Hematopoietic multipotent progenitor cell treated with erythropoietin and hydrocortisone succinate and interleukin-3 and kit ligand, for 6 days (in vitro differentiated cells): ENCODE measurements at regions not wholly inside any gene's neighbourhood (a gene's known extent, or its start where the extent isn't known, plus 50 kb on each side); places are given as distances from the start of the nearest gene placed in this dataset.
"Not testable (repeated sequence)": the region's sequence is repeated elsewhere in the genome, so short reads cannot be mapped to it uniquely, and the experiment has no call there.

ENCODE experiments used
- DNase-seq: peaks from one replicate; pipeline ENCODE4 v3.0.0-alpha.2; 2015

GRCh38 chr13:55602784-55603183 is 1537.9 kb upstream of the PRR20A start:
- no peak for DNase-seq

- DNase-seq: no peak
Measured at GRCh38 chr13:55606045-55606665, 1534.6 kb upstream of the PRR20A start.

- no peak for DNase-seq
Measured at GRCh38 chr13:55613429-55614187, 1527.1 kb upstream of the PRR20A start.

GRCh38 chr13:55615081-55615480 is 1525.6 kb upstream of the PRR20A start:
- no peak for DNase-seq

- no peak for DNase-seq
Measured at GRCh38 chr13:55617241-55617640, 1523.5 kb upstream of the PRR20A start.

GRCh38 chr13:55627221-55627620 is 1513.5 kb upstream of the PRR20A start:
- no peak for DNase-seq

- DNase-seq: no peak
Measured at GRCh38 chr13:55632402-55632801, 1508.3 kb upstream of the PRR20A start.

GRCh38 chr13:55649485-55649884 is 1491.2 kb upstream of the PRR20A start:
- no peak for DNase-seq

GRCh38 chr13:55652657-55653056 is 1488.1 kb upstream of the PRR20A start:
- DNase-seq: no peak

- no peak for DNase-seq
Measured at GRCh38 chr13:55653497-55653896, 1487.2 kb upstream of the PRR20A start.

GRCh38 chr13:55654243-55654642 is 1486.5 kb upstream of the PRR20A start:
- no peak for DNase-seq

GRCh38 chr13:55660264-55660663 is 1480.5 kb upstream of the PRR20A start:
- DNase-seq: not testable (repeated sequence)

- no peak for DNase-seq
Measured at GRCh38 chr13:55660851-55661250, 1479.9 kb upstream of the PRR20A start.

GRCh38 chr13:55661505-55661904 is 1479.2 kb upstream of the PRR20A start:
- DNase-seq: no peak

GRCh38 chr13:55664178-55664577 is 1476.5 kb upstream of the PRR20A start:
- DNase-seq: no peak

- DNase-seq: no peak
Measured at GRCh38 chr13:55669051-55669450, 1471.7 kb upstream of the PRR20A start.

- DNase-seq: no peak
Measured at GRCh38 chr13:55673910-55674309, 1466.8 kb upstream of the PRR20A start.

GRCh38 chr13:55682776-55683175 is 1457.9 kb upstream of the PRR20A start:
- no peak for DNase-seq

GRCh38 chr13:55705526-55705925 is 1435.2 kb upstream of the PRR20A start:
- DNase-seq: no peak

GRCh38 chr13:55705971-55706370 is 1434.7 kb upstream of the PRR20A start:
- DNase-seq: no peak

GRCh38 chr13:55714120-55714519 is 1426.6 kb upstream of the PRR20A start:
- DNase-seq: no peak

GRCh38 chr13:55727683-55728082 is 1413.0 kb upstream of the PRR20A start:
- no peak for DNase-seq

GRCh38 chr13:55728247-55728646 is 1412.5 kb upstream of the PRR20A start:
- no peak for DNase-seq

- DNase-seq: no peak
Measured at GRCh38 chr13:55745828-55746227, 1394.9 kb upstream of the PRR20A start.

- no peak for DNase-seq
Measured at GRCh38 chr13:55761986-55762385, 1378.7 kb upstream of the PRR20A start.
